ENCODE measurements at regions not wholly inside any gene's neighbourhood (a gene's known extent, or its start where the extent isn't known, plus 50 kb on each side); places are given as distances from the start of the nearest gene placed in this dataset.

DNA sequence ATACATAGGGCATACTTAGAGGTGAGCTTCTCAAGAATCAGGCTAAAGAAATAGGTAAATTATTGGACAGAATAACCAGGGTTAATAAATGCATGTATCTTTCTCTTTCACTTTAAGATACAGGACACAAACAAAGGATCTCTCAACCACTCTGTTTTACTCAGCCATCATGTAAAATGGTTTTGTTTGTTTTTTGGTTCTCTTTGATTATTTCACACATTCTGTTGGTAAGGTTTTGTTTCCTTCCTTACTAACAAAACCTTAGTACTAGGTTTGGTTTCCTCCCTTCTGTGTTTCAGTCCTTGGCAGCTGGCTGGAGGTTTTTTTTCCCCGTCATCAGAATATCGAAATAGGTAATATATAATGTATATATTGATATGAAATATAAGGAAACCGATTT, 1506.8 kb upstream of the TMEFF2 start:
- TF ChIP-seq, protein P1, sequence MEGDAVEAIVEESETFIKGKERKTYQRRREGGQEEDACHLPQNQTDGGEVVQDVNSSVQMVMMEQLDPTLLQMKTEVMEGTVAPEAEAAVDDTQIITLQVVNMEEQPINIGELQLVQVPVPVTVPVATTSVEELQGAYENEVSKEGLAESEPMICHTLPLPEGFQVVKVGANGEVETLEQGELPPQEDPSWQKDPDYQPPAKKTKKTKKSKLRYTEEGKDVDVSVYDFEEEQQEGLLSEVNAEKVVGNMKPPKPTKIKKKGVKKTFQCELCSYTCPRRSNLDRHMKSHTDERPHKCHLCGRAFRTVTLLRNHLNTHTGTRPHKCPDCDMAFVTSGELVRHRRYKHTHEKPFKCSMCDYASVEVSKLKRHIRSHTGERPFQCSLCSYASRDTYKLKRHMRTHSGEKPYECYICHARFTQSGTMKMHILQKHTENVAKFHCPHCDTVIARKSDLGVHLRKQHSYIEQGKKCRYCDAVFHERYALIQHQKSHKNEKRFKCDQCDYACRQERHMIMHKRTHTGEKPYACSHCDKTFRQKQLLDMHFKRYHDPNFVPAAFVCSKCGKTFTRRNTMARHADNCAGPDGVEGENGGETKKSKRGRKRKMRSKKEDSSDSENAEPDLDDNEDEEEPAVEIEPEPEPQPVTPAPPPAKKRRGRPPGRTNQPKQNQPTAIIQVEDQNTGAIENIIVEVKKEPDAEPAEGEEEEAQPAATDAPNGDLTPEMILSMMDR (IDR thresholded peaks at IDR 0.05; ENCODE audit: insufficient read depth, low read depth, low read length) = no peak
- TF ChIP-seq EZH2 (IDR thresholded peaks at IDR 0.05; ENCODE audit: insufficient read depth, low read length) = no peak
